ENCODE measurements at regions not wholly inside any gene's neighbourhood (a gene's known extent, or its start where the extent isn't known, plus 50 kb on each side); places are given as distances from the start of the nearest gene placed in this dataset.

- no peak for DNase-seq (ENCODE audit: low spot score)
Observed at GRCh38 chr13:106797081-106797640, 229.2 kb upstream of the ARGLU1 start.

- no peak for DNase-seq (ENCODE audit: low spot score)
Observed at GRCh38 chr13:106796280-106797047, 228.5 kb upstream of the ARGLU1 start.

GRCh38 chr13:106795847-106796246, 227.9 kb upstream of the ARGLU1 start:
- DNase-seq (ENCODE audit: low spot score), result no peak

GRCh38 chr13:106794117-106794516, 226.2 kb upstream of the ARGLU1 start:
- no peak for DNase-seq (ENCODE audit: low spot score)

- no peak for DNase-seq (ENCODE audit: low spot score)
Observed at GRCh38 chr13:106789911-106790310, 222.0 kb upstream of the ARGLU1 start.

- DNase-seq (ENCODE audit: low spot score), result no peak
Observed at GRCh38 chr13:106786006-106786563, 218.1 kb upstream of the ARGLU1 start.

- no peak for DNase-seq (ENCODE audit: low spot score)
Observed at GRCh38 chr13:106774621-106775020, 206.7 kb upstream of the ARGLU1 start.

- no peak for DNase-seq (ENCODE audit: low spot score)
Observed at GRCh38 chr13:106772006-106772601, 204.2 kb upstream of the ARGLU1 start.

- no peak for DNase-seq (ENCODE audit: low spot score)
Observed at GRCh38 chr13:106768991-106769390, 201.1 kb upstream of the ARGLU1 start.

- no peak for DNase-seq (ENCODE audit: low spot score)
Observed at GRCh38 chr13:106762708-106763107, 194.8 kb upstream of the ARGLU1 start.

- DNase-seq (ENCODE audit: low spot score), result no peak
Observed at GRCh38 chr13:106756446-106756845, 188.5 kb upstream of the ARGLU1 start.

GRCh38 chr13:106755542-106755941, 187.6 kb upstream of the ARGLU1 start:
- no peak for DNase-seq (ENCODE audit: low spot score)

- DNase-seq (ENCODE audit: low spot score), result no peak
Observed at GRCh38 chr13:106753251-106753650, 185.3 kb upstream of the ARGLU1 start.

- DNase-seq (ENCODE audit: low spot score), result no peak
Observed at GRCh38 chr13:106752584-106753170, 184.7 kb upstream of the ARGLU1 start.

GRCh38 chr13:106748785-106749184, 180.8 kb upstream of the ARGLU1 start:
- DNase-seq (ENCODE audit: low spot score), result no peak

GRCh38 chr13:106744516-106744915, 176.6 kb upstream of the ARGLU1 start:
- no peak for DNase-seq (ENCODE audit: low spot score)

GRCh38 chr13:106738186-106738678, 170.3 kb upstream of the ARGLU1 start:
- no peak for DNase-seq (ENCODE audit: low spot score)

GRCh38 chr13:106736941-106737340, 169.0 kb upstream of the ARGLU1 start:
- DNase-seq (ENCODE audit: low spot score), result no peak

GRCh38 chr13:106734198-106734597, 166.3 kb upstream of the ARGLU1 start:
- no peak for DNase-seq (ENCODE audit: low spot score)

- DNase-seq (ENCODE audit: low spot score), result no peak
Observed at GRCh38 chr13:106723036-106723435, 155.1 kb upstream of the ARGLU1 start.

- DNase-seq (ENCODE audit: low spot score), result no peak
Observed at GRCh38 chr13:106722620-106723019, 154.7 kb upstream of the ARGLU1 start.

GRCh38 chr13:106721599-106721998, 153.7 kb upstream of the ARGLU1 start:
- DNase-seq (ENCODE audit: low spot score), result no peak

Data from germinal center (tissue), 1 donor.